ENCODE measurements at regions not wholly inside any gene's neighbourhood (a gene's known extent, or its start where the extent isn't known, plus 50 kb on each side); places are given as distances from the start of the nearest gene placed in this dataset.
"Not testable (repeated sequence)": the region's sequence is repeated elsewhere in the genome, so short reads cannot be mapped to it uniquely, and the experiment has no call there.

DNA sequence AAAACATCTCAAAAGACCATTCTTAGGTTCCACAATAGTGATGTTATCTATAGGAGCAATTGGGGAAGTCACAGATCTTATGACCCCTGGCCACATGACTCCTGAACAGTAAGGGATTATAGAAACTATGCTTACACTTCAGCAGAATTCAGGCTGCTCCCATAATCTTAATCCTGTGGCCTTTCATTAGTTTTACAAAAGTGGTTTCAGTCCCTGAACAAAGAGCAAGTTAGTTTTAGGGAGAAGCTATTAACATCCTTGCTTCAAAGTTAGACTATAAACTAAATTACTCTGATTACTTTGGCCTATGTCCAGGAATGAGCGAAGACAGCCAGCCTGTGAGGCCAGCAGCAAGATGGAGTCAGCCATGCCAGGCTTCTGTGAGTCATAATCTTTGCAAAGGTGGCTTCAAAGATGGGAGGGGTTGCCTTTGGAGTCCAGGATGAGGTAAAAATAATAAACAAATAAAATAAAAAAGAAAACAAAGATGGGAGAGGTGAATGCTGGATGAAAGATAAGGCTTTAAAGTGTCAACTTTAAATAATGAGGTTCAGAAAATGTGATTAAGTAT lies 168.7 kb upstream of the NDUFV2 start:
- Mint-ChIP-seq H3K27ac (no peak overlapping the region), H3K36me3 (peaks cover 4% of the 10 kb centered on the region), H3K4me3 (no peak overlapping the region), H3K27me3 (no peaks in the 10 kb centered on the region), H3K4me1 (ENCODE audit: unreplicated experiment) (peaks cover 22% of the 10 kb centered on the region), H3K9me3 (peaks cover 12% of the 10 kb centered on the region)
- no peak for DNase-seq (ENCODE audit: extremely low spot score, unreplicated experiment)
- TF ChIP-seq, protein P1, sequence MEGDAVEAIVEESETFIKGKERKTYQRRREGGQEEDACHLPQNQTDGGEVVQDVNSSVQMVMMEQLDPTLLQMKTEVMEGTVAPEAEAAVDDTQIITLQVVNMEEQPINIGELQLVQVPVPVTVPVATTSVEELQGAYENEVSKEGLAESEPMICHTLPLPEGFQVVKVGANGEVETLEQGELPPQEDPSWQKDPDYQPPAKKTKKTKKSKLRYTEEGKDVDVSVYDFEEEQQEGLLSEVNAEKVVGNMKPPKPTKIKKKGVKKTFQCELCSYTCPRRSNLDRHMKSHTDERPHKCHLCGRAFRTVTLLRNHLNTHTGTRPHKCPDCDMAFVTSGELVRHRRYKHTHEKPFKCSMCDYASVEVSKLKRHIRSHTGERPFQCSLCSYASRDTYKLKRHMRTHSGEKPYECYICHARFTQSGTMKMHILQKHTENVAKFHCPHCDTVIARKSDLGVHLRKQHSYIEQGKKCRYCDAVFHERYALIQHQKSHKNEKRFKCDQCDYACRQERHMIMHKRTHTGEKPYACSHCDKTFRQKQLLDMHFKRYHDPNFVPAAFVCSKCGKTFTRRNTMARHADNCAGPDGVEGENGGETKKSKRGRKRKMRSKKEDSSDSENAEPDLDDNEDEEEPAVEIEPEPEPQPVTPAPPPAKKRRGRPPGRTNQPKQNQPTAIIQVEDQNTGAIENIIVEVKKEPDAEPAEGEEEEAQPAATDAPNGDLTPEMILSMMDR (conservative IDR thresholded peaks at IDR 0.05) = no peak

DNA sequence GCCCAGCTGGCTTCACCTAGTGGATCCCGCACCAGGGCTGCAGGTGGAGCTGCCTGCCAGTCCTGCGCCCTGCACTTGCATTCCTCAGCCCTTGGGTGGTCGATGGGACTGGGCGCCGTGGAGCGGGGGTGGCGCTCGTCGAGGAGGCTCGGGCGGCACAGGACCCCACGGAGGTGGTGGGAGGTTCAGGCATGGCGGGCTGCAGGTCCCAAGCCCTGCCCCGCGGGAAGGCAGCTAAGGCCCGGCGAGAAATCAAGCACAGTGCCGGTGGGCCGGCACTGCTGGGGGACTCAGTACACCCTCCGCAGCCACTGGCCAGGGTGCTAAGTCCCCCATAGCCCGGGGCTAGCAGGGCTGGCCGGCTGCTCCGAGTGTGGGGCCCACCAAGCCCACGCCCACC lies 167.2 kb upstream of the NDUFV2 start:
- not testable (repeated sequence) for H3K36me3 Mint-ChIP-seq; DNase-seq (ENCODE audit: extremely low spot score, unreplicated experiment); H3K27me3 Mint-ChIP-seq; H3K4me3 Mint-ChIP-seq; H3K27ac Mint-ChIP-seq
- Mint-ChIP-seq H3K9me3 (peaks cover 12% of the 10 kb centered on the region), H3K4me1 (ENCODE audit: unreplicated experiment) (peaks cover 22% of the 10 kb centered on the region)

DNA sequence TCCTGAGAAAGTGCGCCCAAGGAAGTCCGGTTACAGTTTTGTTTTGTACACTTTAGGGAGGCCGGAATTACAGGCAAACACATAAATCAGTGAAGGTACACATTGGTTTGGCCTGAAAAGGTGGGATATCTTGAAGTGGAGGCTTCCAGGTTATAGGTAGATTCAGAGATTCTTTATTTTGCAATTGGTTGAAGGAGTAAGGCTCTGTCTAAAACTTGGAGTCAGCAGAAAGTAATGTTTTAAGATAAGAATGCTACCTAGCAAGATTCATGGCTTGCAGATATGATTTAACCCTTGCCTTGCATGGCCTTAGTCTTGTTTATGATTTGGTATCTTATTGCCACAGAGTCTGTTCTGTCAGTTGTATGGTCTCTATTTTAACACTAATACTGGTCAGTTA lies 165.9 kb upstream of the NDUFV2 start:
- TF ChIP-seq, protein P1 (conservative IDR thresholded peaks at IDR 0.05) = no peak
- Mint-ChIP-seq H3K4me3 (peak overlapping the region; percentile 72), H3K36me3 (peaks cover 4% of the 10 kb centered on the region), H3K27me3 (no peaks in the 10 kb centered on the region), H3K9me3 (peaks cover 12% of the 10 kb centered on the region), H3K4me1 (ENCODE audit: unreplicated experiment) (peaks cover 17% of the 10 kb centered on the region), H3K27ac (peak overlapping the region; percentile 96)
- no peak for DNase-seq (ENCODE audit: extremely low spot score, unreplicated experiment)

DNA sequence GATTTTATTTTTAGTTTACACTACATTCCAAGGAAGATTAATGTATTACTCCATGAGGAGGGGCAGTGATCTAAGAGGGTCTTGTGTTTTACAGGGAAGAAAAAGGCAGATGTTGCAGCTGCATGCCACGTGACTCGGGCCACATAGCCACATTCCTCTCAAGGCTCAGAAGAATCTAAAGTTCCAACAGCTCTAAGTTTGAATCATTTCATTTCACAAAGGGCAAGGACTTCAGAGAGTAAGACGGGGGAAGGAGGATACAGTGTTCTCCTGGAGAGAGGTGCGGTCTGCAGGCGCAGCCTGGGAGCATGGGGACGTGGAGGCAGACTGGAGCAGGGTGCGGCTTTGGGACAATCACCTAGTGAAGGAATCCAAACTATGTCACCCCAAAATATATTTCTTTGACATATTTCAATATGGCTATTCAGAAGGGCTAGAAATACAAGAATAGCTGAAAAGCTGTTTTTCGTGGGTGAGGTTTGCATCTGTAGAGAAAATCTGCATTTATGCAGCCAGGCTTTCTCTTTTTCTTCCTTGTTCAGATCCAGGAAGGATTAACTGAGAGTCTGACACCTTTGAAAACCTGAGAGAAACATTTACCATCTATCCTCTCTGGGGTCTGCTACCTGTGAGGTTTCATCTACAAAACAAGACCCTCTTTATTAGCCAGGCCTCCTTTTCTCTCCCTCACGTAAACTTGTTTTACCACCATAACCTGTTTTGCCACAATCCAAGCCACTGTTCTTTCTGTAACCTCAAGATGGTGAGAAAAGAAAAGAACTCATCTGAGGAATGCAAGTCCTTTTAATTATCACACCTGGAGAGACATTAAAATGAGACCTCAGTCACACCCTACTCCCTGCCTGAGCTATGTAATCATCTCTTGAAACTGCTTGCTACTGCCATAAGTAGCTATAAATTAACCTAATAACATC lies 165.1 kb upstream of the NDUFV2 start:
- TF ChIP-seq, protein P1 (conservative IDR thresholded peaks at IDR 0.05) = no peak
- Mint-ChIP-seq H3K4me3 (peak overlapping the region; percentile 72), H3K27me3 (no peaks in the 10 kb centered on the region), H3K36me3 (peaks cover 4% of the 10 kb centered on the region), H3K9me3 (peaks cover 12% of the 10 kb centered on the region), H3K27ac (peak overlapping the region; percentile 96), H3K4me1 (ENCODE audit: unreplicated experiment) (peaks cover 23% of the 10 kb centered on the region)
- no peak for DNase-seq (ENCODE audit: extremely low spot score, unreplicated experiment)

DNA sequence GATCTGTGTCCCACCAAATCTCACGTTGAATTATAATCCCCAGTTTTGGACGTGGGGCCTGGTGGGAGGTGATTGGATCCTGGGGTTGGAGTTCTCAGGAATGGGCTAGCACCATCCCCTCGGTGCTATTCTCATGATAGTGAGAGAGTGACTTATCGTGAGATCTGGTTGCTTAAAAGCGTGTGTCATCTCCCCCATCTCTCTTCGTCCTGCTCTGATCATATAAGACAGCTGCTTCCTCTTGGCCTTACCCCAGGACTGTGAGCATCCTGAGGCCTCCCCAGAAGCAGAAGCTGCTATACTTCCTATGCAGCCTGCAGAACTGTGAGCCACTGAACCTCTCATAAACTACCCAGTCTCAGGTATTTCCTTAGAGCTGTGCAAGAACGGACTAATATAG lies 163.7 kb upstream of the NDUFV2 start:
- Mint-ChIP-seq H3K9me3 (peaks cover 7% of the 10 kb centered on the region), H3K27ac (peak overlapping the region; percentile 87)

More for the DNA sequence above, 163.7 kb upstream of the NDUFV2 start:
- no peaks in the 10 kb centered on the region for H3K36me3 Mint-ChIP-seq
- no peaks in the 10 kb centered on the region for H3K27me3 Mint-ChIP-seq
- H3K4me3 Mint-ChIP-seq = peak overlapping the region; percentile 23
- DNase-seq (ENCODE audit: extremely low spot score, unreplicated experiment) = no peak
- TF ChIP-seq, protein P1 (conservative IDR thresholded peaks at IDR 0.05) = no peak
- H3K4me1 Mint-ChIP-seq (ENCODE audit: unreplicated experiment) = peaks cover 24% of the 10 kb centered on the region
